A172 (cell line): ENCODE measurements at regions not wholly inside any gene's neighbourhood (a gene's known extent, or its start where the extent isn't known, plus 50 kb on each side); places are given as distances from the start of the nearest gene placed in this dataset.

ENCODE experiments used
- DNase-seq: peaks from one replicate; pipeline ENCODE4 v3.0.0-alpha.2; 2015; ENCODE audit warnings: low spot score

DNA sequence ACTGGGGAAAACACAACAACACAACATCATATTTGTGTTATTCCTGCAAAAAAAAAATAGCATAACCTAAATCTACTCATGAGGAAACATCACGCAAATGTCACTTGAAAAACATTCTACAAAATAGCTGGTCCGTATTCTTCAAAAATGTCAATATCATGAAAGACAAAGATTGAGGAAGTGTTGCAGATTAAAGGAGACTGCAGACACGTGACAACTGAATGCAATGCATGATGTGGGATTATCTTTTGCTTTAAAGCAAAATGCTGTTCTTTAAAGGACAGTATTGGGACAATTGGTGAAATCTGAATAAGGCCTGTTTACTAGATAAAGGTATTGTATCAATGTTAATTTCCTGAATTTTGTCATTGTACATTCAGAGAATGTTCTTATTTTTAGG is 157.7 kb downstream of the SMIM20 start:
- no peak for DNase-seq

- no peak for DNase-seq
Measured at GRCh38 chr4:26073886-26074560, 160.0 kb downstream of the SMIM20 start.

GRCh38 chr4:26074712-26075430 is 160.9 kb downstream of the SMIM20 start:
- DNase-seq: no peak

GRCh38 chr4:26075583-26075982 is 161.6 kb downstream of the SMIM20 start:
- no peak for DNase-seq

GRCh38 chr4:26076000-26076587 is 162.1 kb downstream of the SMIM20 start:
- DNase-seq: peak; percentile 18

- DNase-seq: no peak
Measured at GRCh38 chr4:26076896-26077295, 162.9 kb downstream of the SMIM20 start.

GRCh38 chr4:26077756-26078155 is 163.7 kb downstream of the SMIM20 start:
- DNase-seq: no peak

DNA sequence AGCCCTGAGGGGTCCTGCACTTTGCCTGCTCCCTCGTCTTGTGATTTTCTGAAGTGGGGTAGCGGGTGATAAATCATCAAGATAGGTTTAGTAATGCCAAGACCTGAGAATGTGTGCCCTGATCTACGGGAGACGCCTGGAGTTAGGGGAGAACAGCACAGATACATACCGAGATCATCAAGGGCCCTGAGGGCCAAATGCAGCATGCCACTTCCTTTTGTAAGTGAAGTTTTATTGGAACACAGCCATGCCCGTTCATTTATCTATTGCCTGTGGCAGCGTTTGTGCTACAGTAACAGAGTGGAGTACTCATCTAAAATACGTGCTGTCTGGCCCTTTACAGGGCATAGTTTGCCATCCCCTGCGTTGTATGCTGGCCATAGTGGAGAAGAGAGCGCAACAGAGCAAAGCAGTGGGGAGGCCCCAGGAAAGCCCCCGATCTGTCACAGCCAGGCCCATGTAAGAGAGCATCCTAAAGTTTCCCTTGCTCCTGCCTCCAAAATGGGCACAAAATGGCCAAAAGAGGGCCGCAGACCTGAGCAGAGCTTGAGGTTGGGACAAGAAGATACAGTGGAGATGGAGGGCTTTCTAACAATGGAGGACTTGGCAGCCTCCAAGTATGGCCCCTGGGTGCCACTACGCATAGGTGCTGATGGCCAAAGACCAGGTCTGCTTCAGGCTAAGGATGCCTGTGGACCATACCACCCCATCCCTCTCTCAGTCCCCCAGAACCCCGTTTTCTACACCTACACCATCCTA is 167.0 kb downstream of the SMIM20 start:
- no peak for DNase-seq

- DNase-seq: peak; percentile 53
Measured at GRCh38 chr4:26081795-26082498, 167.9 kb downstream of the SMIM20 start.

GRCh38 chr4:26082565-26082964 is 168.5 kb downstream of the SMIM20 start:
- DNase-seq: no peak

DNA sequence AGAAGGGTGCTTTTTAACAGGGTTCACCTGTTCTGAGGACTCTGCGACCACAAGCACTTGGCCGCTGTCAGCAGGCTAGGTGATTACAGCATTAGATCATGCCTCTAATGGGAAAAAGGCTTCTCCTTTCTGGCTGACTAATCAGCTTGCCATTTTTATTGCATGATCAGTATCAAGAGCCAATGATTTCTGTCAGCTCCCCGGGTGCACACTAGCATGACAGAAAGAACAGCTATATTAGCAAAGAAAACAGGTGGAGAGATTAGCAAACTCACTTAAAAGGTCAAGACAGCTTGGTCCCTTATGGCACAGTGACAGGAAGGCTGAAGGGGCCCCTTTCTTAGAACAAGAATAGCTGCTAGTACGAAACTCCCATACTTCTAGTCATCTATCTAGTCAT is 170.0 kb downstream of the SMIM20 start:
- DNase-seq: peak; percentile 92

DNA sequence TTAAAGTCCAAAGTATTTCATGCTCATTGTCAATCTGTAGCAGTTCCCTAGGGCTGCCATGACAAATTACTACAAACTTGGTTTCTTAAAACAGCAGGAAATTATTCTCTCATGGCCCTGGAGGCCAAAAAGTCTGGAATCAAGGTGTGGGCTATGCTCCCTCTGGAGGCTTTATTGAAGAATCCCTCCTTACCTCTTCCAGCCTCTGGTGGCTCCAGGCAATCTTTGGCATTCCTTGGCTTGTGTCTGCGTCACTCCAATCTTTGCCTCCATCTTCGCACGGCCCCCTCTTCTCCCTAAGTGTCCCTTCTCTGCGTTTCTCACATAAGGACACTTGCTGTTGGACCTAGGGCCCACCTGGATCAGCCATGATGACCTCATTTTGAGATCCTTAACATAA is 170.4 kb downstream of the SMIM20 start:
- no peak for DNase-seq

GRCh38 chr4:26085551-26085950 is 171.5 kb downstream of the SMIM20 start:
- DNase-seq: no peak

DNA sequence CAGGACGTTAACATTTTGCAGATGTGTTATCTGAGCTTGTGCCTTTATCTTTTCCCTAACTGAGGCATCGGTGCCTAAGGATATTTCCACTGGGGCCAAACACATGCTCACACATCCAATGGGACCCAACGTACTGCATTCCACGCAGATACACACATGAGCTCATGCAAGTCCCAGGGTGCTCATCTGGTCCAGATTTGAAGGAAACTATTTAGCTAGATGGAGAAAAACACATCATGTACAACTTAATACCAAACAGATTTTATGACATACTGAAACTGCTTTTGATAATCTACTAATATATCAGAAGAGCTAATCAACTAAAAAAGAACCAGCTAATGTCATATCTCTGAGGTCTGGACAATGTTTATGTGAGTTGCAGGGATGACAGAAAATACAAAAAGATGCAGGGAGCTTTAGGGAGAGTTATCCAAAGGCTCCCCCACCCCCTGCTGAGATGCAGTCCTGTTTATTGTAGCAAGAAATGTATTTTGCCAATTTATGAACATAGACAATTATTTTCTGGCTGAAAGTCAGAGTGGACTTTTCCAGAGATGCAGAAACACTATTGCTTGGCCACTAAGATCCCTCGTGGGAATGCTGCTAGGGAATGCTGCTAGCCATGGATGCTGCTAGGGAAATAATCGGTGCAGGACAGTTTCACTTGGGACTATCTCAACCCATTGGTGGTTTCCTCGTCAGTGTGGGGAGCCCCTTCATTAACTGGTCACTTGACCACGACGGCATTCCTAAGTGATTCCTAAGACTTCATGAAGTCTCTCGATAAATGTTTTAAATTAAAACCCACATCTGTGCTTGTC is 172.8 kb downstream of the SMIM20 start:
- DNase-seq: peak; percentile 55

DNA sequence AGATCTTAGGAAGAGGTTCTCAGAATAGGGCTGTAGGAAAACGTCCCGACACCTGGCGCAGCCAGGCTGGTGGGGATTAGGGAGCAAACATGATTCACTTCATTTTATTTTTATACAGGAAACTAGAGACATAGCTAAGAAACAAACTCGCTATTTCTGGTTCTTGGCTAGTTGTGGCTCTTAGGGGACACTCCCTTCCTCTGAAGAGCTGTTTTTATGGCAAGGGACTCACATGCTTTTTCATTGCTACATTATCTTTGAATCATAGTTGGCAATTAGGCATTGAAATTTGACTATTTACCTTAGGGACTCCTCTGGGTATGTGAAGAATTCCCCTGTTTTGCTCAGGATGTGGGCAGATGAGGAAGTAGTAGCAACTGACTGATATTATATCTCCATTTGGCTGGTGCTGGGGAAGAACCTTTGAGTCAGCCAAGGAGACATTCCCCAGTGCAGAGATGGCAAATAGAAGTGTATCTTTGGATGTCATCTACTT is 174.5 kb downstream of the SMIM20 start:
- DNase-seq: peak; percentile 88

DNA sequence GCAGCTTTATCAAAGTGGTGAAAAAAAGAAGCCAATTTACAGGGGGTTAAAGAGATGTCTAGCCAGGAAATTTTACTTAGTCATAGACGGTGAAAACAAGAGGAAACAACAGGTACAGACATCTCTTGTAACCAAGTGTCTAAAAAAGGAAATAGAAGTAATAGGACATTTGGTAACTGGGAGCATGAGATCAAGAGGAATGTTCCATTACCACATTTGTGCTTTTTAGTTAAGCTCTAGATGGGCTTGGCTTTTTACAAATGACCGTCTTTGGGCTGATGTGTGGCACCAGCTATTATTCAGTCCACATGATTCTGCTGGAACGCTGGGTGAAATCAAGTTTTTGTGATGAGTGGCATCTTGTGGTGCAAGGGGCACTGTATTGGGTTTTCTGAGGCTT is 179.5 kb downstream of the SMIM20 start:
- DNase-seq: no peak

DNA sequence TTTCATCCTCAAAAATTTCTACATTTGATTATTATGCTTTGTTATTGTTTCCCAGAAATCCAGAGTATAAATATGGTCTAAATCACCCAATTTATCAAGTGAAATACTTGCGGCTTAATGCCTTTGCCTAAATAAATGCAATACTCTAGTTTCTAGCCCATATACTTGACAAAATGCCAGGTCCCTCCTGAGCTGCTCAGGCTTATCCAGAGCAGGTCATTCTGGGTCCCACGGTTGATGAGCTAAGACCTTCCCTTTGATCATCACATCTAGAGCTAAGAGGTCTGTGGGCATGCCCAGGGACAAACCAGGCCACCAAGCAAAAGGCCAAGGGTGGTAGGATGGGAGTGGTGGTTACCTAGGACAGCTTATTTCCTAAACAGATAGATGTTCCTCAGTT is 180.1 kb downstream of the SMIM20 start:
- no peak for DNase-seq

- no peak for DNase-seq
Measured at GRCh38 chr4:26094911-26095310, 180.9 kb downstream of the SMIM20 start.

DNA sequence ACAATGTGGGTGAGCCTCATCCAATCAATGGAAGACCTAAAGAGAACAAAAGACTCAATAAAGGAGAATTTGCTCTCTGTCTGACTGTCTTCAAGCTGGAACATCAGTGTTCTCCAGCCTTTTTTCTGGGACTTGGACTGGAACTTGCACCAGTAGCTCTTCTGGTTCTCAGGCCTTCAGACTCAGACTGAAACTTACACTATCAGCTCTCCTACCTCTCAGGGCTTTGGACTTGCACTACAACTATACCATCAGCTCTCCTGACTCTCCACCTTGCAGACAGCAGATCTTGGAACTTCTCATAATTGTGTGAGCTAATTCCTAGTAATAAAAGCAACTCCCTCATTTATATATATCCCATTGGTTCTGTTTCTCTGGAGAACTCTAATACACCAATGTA is 185.9 kb downstream of the SMIM20 start:
- no peak for DNase-seq

- no peak for DNase-seq
Measured at GRCh38 chr4:26101011-26101410, 187.0 kb downstream of the SMIM20 start.
